Left lung (tissue), 4 donors: ENCODE measurements at regions not wholly inside any gene's neighbourhood (a gene's known extent, or its start where the extent isn't known, plus 50 kb on each side); places are given as distances from the start of the nearest gene placed in this dataset.

Experiments
- ATAC-seq: fragments of 200-7000 bp; cut with Tn5 transposase; one replicate; pipeline ENCODE4 v1.9.1; 2020; ENCODE audit warnings: moderate library complexity
- DNase-seq, 4 donors: peaks; one replicate each; pipeline ENCODE4 v3.0.0-alpha.2; 2013 to 2020
- H3K27ac ChIP-seq, 2 donors: fragments of 200-600 bp; sonication (generic) in 1 of 2; one replicate each; pipeline versions ENCODE4 v1.5.0 to v1.8.0; 2020 to 2021
- H3K27me3 ChIP-seq, 2 donors: fragments of 200-600 bp; sonication (generic) in 1 of 2; one replicate each; pipeline versions ENCODE4 v1.5.0 to v1.8.0; 2020 to 2021
- H3K36me3 ChIP-seq, 2 donors: fragments of 200-600 bp; sonication (generic) in 1 of 2; one replicate each; pipeline versions ENCODE4 v1.5.0 to v1.8.0; 2020 to 2021
- H3K4me1 ChIP-seq, 2 donors: fragments of 200-600 bp; one replicate each; pipeline ENCODE4 v1.8.0; 2021
- H3K4me3 ChIP-seq, 2 donors: fragments of 200-600 bp; sonication (generic) in 1 of 2; one replicate each; pipeline versions ENCODE4 v1.5.0 to v1.8.0; 2020 to 2021; ENCODE audit warnings: mild to moderate bottlenecking in 1 of 2
- H3K9me3 ChIP-seq, 2 donors: fragments of 200-600 bp; sonication (generic) in 1 of 2; one replicate each; pipeline versions ENCODE4 v1.5.0 to v1.8.0; 2020 to 2021
- CTCF ChIP-seq, 2 donors: fragments of 200-600 bp; sonication (generic) in 1 of 2; IDR thresholded peaks; one replicate each; pipeline versions ENCODE4 v1.5.0 to v1.8.0; 2021; ENCODE audit warnings: antibody characterized with exemption in 2 of 2
- intact Hi-C, 2 donors: fragments of 100-400 bp; cut with DNase I; formaldehyde crosslinking; loops; one replicate each; pipeline versions ENCODE4 v1.11.2 to v1.14.2; 2022
- donor health status: DM: no; HTN: yes; CAD: no.
- donor health status: DM: no; HTN: no; CAD: no.

GRCh38 chr7:27431465-27431864, 188.9 kb downstream of the EVX1 start:
- Histone ChIP-seq H3K36me3 (no peaks in the 10 kb centered on the region), H3K4me1 (no peaks in the 10 kb centered on the region), H3K27ac (no peak overlapping the region), H3K27me3 (no peaks in the 10 kb centered on the region), H3K4me3 (no peak overlapping the region), H3K9me3 (no peaks in the 10 kb centered on the region)
- no peak for TF ChIP-seq CTCF (IDR thresholded peaks at IDR 0.05)
- no peak for DNase-seq
- intact Hi-C loops = no loop called here
- no peak for ATAC-seq

- DNase-seq (no peak), ATAC-seq (no peak)
- Histone ChIP-seq H3K27me3 (no peaks in the 10 kb centered on the region), H3K36me3 (no peaks in the 10 kb centered on the region), H3K4me1 (no peaks in the 10 kb centered on the region), H3K27ac (no peak overlapping the region), H3K4me3 (no peak overlapping the region), H3K9me3 (no peaks in the 10 kb centered on the region)
- intact Hi-C loops = no loop called here
- TF ChIP-seq CTCF (IDR thresholded peaks at IDR 0.05) = no peak
These were observed 191.0 kb downstream of the EVX1 start for GRCh38 chr7:27433581-27433980.

GRCh38 chr7:27434756-27435400, 192.3 kb downstream of the EVX1 start:
- no peak for ATAC-seq
- TF ChIP-seq CTCF (IDR thresholded peaks at IDR 0.05) = no peak
- Histone ChIP-seq H3K36me3 (no peaks in the 10 kb centered on the region), H3K27me3 (no peaks in the 10 kb centered on the region), H3K4me1 (no peaks in the 10 kb centered on the region), H3K27ac (no peak overlapping the region), H3K9me3 (no peaks in the 10 kb centered on the region), H3K4me3 (no peak overlapping the region)
- intact Hi-C loops = no loop called here
- DNase-seq = peak in 1 of 4 donors; percentile 13

- H3K27ac ChIP-seq = no peak overlapping the region
- no peak for TF ChIP-seq CTCF (IDR thresholded peaks at IDR 0.05)
- intact Hi-C loops = no loop called here
- H3K4me1 ChIP-seq = no peaks in the 10 kb centered on the region
- H3K36me3 ChIP-seq = no peaks in the 10 kb centered on the region
- no peaks in the 10 kb centered on the region for H3K27me3 ChIP-seq
- H3K4me3 ChIP-seq = no peak overlapping the region
- ATAC-seq (no peak), DNase-seq (no peak)
- H3K9me3 ChIP-seq = no peaks in the 10 kb centered on the region
These were observed 192.9 kb downstream of the EVX1 start for GRCh38 chr7:27435461-27435860.

GRCh38 chr7:27438881-27439589, 196.4 kb downstream of the EVX1 start:
- intact Hi-C loops = no loop called here
- DNase-seq (no peak), ATAC-seq (no peak)
- Histone ChIP-seq H3K9me3 (no peaks in the 10 kb centered on the region), H3K4me3 (no peak overlapping the region), H3K27me3 (peaks cover 0 to 3% of the 10 kb centered on the region in 2 donors), H3K36me3 (no peaks in the 10 kb centered on the region), H3K4me1 (no peaks in the 10 kb centered on the region), H3K27ac (no peak overlapping the region)
- no peak for TF ChIP-seq CTCF (IDR thresholded peaks at IDR 0.05)
